K562 (cell line): ENCODE measurements at regions not wholly inside any gene's neighbourhood (a gene's known extent, or its start where the extent isn't known, plus 50 kb on each side); places are given as distances from the start of the nearest gene placed in this dataset.

ENCODE experiments used
- BHLHE40 ChIP-seq: IDR thresholded peaks from 2 replicates; pipeline ENCODE4 v1.6.1; 2011; ENCODE audit warnings: low read length, improper control_type of control experiment
- YBX1 ChIP-seq: fragments of 450-650 bp; IDR thresholded peaks from 2 replicates; pipeline ENCODE4 v1.7.1; 2016; ENCODE audit warnings: mild to moderate bottlenecking

DNA sequence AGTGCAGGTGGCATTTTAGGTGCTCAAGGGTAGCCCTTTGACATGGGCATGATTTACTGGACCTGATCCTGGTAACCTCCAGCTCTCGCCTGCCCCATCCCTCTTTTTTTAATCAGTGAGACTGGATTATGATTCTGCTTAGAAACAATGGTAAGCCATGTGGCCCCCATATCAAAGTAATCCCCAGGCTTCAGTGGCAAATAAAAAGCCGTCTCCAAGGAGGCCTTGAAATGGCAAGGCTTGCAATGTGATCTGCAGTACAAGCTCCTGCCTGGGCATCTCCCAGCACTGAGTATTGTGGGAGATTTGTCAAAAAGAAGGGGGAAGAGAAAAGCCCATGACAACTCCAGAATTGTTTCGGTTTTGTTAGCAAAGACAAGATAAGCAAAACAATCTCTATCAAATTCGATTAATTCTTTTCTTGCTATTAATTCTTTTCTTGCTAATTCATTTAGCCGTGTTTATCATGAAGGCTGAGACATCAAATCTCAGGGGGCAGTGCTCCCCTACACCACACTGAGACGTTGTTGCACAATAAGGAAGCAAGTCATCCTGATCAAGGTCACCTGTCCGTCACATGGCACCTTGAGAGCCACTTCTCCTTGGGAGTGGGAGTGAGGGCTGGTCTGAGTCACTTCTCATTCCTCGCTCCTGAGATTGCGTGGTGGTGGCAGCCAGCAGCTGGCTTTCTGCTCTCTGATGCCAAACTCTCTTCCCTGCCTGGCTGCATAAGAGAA is 312.7 kb upstream of the GATB start:
- TF ChIP-seq BHLHE40, result no peak
- TF ChIP-seq YBX1, result no peak
